C4-2B (cell line): ENCODE measurements at regions not wholly inside any gene's neighbourhood (a gene's known extent, or its start where the extent isn't known, plus 50 kb on each side); places are given as distances from the start of the nearest gene placed in this dataset.

ENCODE experiments used
- ZFX ChIP-seq: fragments of 450-650 bp; IDR thresholded peaks from 2 replicates; pipeline ENCODE4 v1.6.1; 2017
- TF ChIP-seq, protein P1 (sequence below): fragments of 450-650 bp; conservative IDR thresholded peaks from 2 replicates; pipeline ENCODE4 v1.5.1; 2017; ENCODE audit warnings: mild to moderate bottlenecking

DNA sequence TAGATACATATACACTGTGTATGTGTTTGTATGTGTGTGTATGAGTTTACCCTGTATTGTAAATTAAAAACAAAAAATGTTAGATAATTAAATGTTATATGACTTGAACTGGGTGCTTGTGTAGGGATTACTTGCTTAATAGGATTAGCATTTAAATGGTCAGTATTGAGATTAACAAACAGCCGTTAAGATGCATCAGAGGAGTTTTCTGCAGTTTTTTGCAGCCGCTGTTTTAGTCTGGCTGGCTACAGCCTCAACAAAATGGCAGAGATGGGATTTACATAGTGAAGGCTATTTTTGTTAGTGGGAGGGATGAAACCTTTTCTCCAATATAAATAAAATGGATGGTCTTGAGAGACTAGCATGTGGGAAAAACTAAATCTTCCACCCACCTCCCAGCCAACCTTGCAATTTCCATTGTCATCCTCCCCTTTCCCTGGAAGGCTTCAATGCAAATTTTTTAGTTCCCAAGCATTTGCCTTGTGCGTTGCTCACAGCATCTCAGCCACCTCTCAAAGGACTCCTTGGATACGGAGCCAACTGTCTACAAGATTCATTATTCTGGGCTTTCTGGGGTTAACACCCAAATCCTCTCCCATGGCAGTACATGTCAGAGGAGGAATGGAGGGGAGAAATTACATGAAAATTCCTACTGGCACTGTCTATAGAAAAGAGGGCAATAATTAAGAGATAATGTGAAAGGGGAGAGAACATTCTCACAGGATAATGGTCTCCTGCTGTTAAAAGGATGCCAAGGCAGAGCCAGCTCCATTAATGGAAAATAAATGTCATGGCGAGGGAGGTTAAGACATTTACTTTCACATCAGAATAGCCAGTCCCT is 351.9 kb downstream of the CDH2 start:
- TF ChIP-seq, protein P1, sequence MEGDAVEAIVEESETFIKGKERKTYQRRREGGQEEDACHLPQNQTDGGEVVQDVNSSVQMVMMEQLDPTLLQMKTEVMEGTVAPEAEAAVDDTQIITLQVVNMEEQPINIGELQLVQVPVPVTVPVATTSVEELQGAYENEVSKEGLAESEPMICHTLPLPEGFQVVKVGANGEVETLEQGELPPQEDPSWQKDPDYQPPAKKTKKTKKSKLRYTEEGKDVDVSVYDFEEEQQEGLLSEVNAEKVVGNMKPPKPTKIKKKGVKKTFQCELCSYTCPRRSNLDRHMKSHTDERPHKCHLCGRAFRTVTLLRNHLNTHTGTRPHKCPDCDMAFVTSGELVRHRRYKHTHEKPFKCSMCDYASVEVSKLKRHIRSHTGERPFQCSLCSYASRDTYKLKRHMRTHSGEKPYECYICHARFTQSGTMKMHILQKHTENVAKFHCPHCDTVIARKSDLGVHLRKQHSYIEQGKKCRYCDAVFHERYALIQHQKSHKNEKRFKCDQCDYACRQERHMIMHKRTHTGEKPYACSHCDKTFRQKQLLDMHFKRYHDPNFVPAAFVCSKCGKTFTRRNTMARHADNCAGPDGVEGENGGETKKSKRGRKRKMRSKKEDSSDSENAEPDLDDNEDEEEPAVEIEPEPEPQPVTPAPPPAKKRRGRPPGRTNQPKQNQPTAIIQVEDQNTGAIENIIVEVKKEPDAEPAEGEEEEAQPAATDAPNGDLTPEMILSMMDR, result no peak
- no peak for TF ChIP-seq ZFX
